Karpas-422 (cell line): ENCODE measurements at regions not wholly inside any gene's neighbourhood (a gene's known extent, or its start where the extent isn't known, plus 50 kb on each side); places are given as distances from the start of the nearest gene placed in this dataset.

ENCODE experiments used
- DNase-seq: peaks from one replicate; pipeline ENCODE4 v3.0.0-alpha.2; 2015
- H2AFZ ChIP-seq: fragments of 200-600 bp; sonication (generic); 2 replicates; pipeline ENCODE4 v1.6.1; 2014; ENCODE audit warnings: antibody characterized with exemption, low read length, mixed read lengths
- H3K27ac ChIP-seq: fragments of 200-600 bp; sonication (generic); 2 replicates; pipeline ENCODE4 v1.5.1; 2014; ENCODE audit warnings: mild to moderate bottlenecking, low read length, moderate library complexity
- H3K27me3 ChIP-seq: fragments of 200-600 bp; sonication (generic); 2 replicates; pipeline ENCODE4 v1.6.1; 2014; ENCODE audit warnings: low read length, mixed read lengths
- H3K36me3 ChIP-seq: fragments of 200-600 bp; sonication (generic); 2 replicates; pipeline ENCODE4 v1.6.1; 2014; ENCODE audit warnings: low read length, mixed read lengths; ENCODE audit not compliant: insufficient read depth
- H3K4me1 ChIP-seq: fragments of 200-600 bp; sonication (generic); 2 replicates; pipeline ENCODE4 v1.6.1; 2014; ENCODE audit warnings: mild to moderate bottlenecking, low read length, mixed read lengths
- H3K4me2 ChIP-seq: fragments of 200-600 bp; sonication (generic); 2 replicates; pipeline ENCODE4 v1.6.1; 2014; ENCODE audit warnings: low read length, low read depth, mild to moderate bottlenecking; ENCODE audit not compliant: poor library complexity, severe bottlenecking
- H3K4me3 ChIP-seq: fragments of 200-600 bp; sonication (generic); 2 replicates; pipeline ENCODE4 v1.5.1; 2014; ENCODE audit warnings: mild to moderate bottlenecking, antibody characterized with exemption, low read length, mixed read lengths
- H3K79me2 ChIP-seq: fragments of 200-600 bp; sonication (generic); 2 replicates; pipeline ENCODE4 v1.6.1; 2014; ENCODE audit warnings: mild to moderate bottlenecking, low read length, mixed read lengths
- H3K9ac ChIP-seq: fragments of 200-600 bp; sonication (generic); 2 replicates; pipeline ENCODE4 v1.6.0; 2014; ENCODE audit warnings: low read length
- H3K9me2 ChIP-seq: fragments of 200-600 bp; sonication (generic), shearing (Covaris generic); replicated peaks from 2 replicates; pipeline ENCODE4 v1.6.0; 2014; ENCODE audit warnings: mild to moderate bottlenecking, low read length, moderate library complexity; ENCODE audit not compliant: insufficient read depth
- H3K9me3 ChIP-seq: fragments of 300-700, 200-600 bp; sonication (generic); 2 replicates; pipeline ENCODE4 v1.6.1; 2014; ENCODE audit warnings: low read length, mixed read lengths
- H4K20me1 ChIP-seq: fragments of 200-600 bp; sonication (generic); 2 replicates; pipeline ENCODE4 v1.6.1; 2014; ENCODE audit warnings: mild to moderate bottlenecking, antibody characterized with exemption, low read length, low read depth; ENCODE audit not compliant: insufficient read depth

DNA sequence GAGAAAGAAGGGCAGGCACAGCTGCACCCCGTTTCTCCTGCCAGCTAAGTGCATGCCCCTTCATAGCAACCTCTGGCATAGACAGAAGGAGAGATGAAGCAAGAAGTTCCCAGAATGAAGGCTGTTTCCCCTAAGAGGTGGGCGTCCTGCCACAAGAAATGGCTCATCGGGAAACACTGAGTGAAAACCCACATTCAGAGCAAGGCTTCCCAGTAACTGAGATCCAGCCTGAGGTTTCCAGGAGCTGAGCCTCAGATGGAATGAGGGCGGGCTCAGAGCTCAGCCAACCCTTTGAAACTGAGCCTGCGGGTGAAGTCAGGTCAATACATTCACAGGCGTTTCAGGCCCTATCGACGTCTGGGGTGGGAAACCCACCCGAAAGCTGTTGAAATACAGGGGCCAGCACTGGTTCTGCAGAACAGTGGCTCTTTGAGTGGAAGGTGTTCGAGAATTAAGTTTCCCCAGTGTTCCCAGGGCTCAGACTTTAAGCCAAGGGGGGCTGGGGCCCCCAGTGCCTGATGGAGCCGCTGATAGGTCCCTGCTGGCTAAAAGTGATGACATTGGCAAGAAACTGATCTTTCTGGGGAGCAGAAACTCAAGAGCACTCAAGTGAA lies 510.2 kb downstream of the RPS24 start:
- H2AFZ ChIP-seq: no peak overlapping the region
- no peak overlapping the region for H3K27ac ChIP-seq
- DNase-seq: no peak
- no peaks in the 10 kb centered on the region for H3K27me3 ChIP-seq
- H3K4me3 ChIP-seq: no peak overlapping the region
- H3K36me3 ChIP-seq: no peaks in the 10 kb centered on the region
- no peaks in the 10 kb centered on the region for H3K9me3 ChIP-seq
- no peaks in the 10 kb centered on the region for H3K79me2 ChIP-seq
- H4K20me1 ChIP-seq: no peaks in the 10 kb centered on the region
- no peaks in the 10 kb centered on the region for H3K9me2 ChIP-seq
- H3K9ac ChIP-seq: no peak overlapping the region
- no peak overlapping the region for H3K4me2 ChIP-seq
- no peaks in the 10 kb centered on the region for H3K4me1 ChIP-seq

DNA sequence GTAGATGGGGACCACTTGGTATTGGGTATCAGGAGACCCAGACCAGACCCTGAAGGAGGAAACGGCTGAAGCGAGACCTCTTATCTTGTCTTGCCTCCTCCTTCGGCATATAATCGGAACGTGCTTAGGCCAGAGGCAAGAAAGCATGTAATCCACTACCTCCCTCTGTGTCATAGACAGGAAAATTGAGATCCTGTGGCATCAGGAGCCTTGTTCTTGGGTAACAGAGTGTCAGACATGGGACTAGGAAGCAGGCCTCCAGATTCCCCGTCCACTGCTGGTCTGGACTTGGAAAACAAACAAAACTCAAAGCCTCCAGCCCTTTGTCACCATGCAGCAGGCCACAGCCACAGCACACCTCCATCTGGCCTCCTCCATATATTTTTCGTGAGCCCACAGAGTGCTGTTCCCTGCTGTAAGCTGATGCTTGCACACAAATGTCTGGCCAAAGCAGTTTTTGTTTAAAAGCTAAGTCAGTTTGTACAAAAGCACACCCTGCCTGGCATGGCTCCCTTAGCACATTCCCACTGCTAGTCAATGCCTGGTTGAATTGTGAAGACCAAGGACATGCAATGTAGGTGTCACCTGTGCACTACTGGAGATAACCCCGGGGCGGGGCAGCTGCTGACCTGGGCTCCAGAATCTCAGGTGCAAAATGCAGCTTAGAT lies 510.9 kb downstream of the RPS24 start:
- no peak overlapping the region for H3K4me3 ChIP-seq

DNA sequence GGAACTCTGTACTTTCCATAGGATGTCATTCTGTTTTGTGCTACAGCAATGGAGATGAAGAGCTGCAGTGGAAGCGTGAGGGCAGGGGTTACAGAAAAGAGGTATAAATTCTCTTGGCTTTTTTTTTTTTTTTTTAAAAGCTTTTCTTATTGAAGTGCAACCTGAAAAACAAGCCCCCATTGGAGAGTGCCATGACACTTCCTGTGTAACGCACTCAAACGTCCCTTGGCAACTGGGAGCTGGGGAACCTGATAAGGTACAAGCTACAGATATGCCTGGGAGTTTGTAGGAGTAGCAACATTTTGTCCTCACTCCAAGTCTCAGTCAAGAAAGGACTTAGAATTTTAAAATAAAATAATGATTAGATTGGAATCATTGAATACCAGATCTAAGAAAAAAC lies 512.1 kb downstream of the RPS24 start:
- no peaks in the 10 kb centered on the region for H3K36me3 ChIP-seq
- no peak overlapping the region for H3K4me3 ChIP-seq
- H2AFZ ChIP-seq: 0 out of 2 replicates have a peak overlapping the region, but pooled peaks have one; percentile 64
- H3K4me2 ChIP-seq: no peak overlapping the region
- DNase-seq: peak; percentile 55
- no peaks in the 10 kb centered on the region for H3K4me1 ChIP-seq
- H3K9ac ChIP-seq: no peak overlapping the region
- no peaks in the 10 kb centered on the region for H3K27me3 ChIP-seq
- no peaks in the 10 kb centered on the region for H3K9me2 ChIP-seq
- no peak overlapping the region for H3K27ac ChIP-seq
- no peaks in the 10 kb centered on the region for H3K9me3 ChIP-seq
- H4K20me1 ChIP-seq: no peaks in the 10 kb centered on the region
- no peaks in the 10 kb centered on the region for H3K79me2 ChIP-seq

More for the DNA sequence above, 510.9 kb downstream of the RPS24 start:
- Histone ChIP-seq H3K4me1 (no peaks in the 10 kb centered on the region), H3K9me2 (no peaks in the 10 kb centered on the region), H3K4me2 (no peak overlapping the region), H3K79me2 (no peaks in the 10 kb centered on the region), H3K27ac (no peak overlapping the region), H3K9me3 (no peaks in the 10 kb centered on the region), H3K9ac (no peak overlapping the region), H3K36me3 (no peaks in the 10 kb centered on the region), H4K20me1 (no peaks in the 10 kb centered on the region), H2AFZ (no peak overlapping the region), H3K27me3 (no peaks in the 10 kb centered on the region)
- DNase-seq: no peak

DNA sequence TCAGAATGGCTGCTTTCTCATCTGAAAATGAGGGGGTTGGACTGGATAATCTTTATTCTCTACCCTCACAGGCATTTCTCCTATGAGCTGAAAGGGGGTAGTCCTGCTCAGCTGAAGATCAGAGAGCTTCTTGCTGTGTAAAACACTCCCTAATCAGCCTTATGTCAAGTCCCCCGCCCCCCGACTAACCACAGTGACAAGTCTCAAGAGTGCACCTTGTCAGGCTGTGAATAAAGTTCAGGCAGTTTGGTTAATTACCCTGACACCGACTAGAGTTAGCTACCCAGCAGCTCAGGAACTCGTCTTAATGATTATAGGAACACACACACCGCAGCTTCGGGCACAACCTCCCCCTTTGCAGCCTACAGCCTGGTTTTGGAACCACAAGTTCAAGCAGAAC lies 513.7 kb downstream of the RPS24 start:
- no peaks in the 10 kb centered on the region for H3K9me2 ChIP-seq
- H3K4me2 ChIP-seq: no peak overlapping the region
- no peaks in the 10 kb centered on the region for H3K79me2 ChIP-seq
- H3K4me3 ChIP-seq: no peak overlapping the region
- no peaks in the 10 kb centered on the region for H3K36me3 ChIP-seq
- DNase-seq: no peak
- H3K9ac ChIP-seq: no peak overlapping the region
- no peaks in the 10 kb centered on the region for H3K27me3 ChIP-seq
- H2AFZ ChIP-seq: no peak overlapping the region
- no peak overlapping the region for H3K27ac ChIP-seq
- H3K9me3 ChIP-seq: no peaks in the 10 kb centered on the region
- no peaks in the 10 kb centered on the region for H4K20me1 ChIP-seq
- no peaks in the 10 kb centered on the region for H3K4me1 ChIP-seq

DNA sequence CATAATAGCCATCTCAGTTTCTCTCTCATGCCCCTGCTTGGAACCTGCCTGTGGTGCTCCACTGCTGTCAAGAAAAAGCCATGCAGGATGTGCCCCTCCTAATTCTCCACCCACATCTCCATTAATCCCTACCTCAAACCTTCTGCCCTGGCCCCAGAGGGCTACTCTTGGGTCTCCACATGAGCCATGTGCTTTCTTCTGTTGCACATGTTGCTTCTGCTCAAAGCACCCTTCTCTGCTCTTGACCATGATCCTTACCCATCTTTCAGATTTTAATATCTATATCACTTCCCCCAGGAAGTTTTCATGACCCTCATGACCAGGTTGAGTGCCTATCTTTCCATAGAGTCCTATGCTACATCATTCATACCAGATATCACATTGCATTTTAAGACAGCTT lies 514.2 kb downstream of the RPS24 start:
- Histone ChIP-seq H3K36me3 (no peaks in the 10 kb centered on the region), H3K27me3 (no peaks in the 10 kb centered on the region), H3K9ac (no peak overlapping the region), H3K9me2 (no peaks in the 10 kb centered on the region), H2AFZ (no peak overlapping the region), H3K27ac (no peak overlapping the region), H3K4me1 (no peaks in the 10 kb centered on the region), H3K9me3 (no peaks in the 10 kb centered on the region), H4K20me1 (no peaks in the 10 kb centered on the region), H3K79me2 (no peaks in the 10 kb centered on the region), H3K4me2 (no peak overlapping the region), H3K4me3 (no peak overlapping the region)
- no peak for DNase-seq

DNA sequence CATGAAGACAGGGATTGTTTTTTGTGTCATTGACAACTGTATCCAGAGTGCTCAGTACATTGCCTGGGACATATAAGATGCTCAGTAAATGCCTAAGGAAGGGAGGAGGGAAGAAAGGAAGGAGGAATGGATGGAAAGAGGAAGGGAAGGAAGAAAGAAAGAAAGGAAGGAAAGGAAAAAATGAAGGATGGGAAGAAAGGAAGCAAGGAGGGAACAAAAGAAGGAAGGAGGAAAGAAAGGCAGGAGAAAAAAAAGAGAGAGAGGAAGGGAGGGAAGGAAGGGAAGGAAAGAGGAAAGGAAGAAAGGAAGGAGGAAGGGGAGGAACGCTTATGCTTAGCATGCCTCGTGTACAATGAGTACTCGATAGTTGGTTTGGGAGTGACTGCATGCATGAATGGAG lies 514.7 kb downstream of the RPS24 start:
- no peak overlapping the region for H2AFZ ChIP-seq
- no peaks in the 10 kb centered on the region for H3K79me2 ChIP-seq
- H3K9me2 ChIP-seq: no peaks in the 10 kb centered on the region
- no peak overlapping the region for H3K4me2 ChIP-seq
- H3K27ac ChIP-seq: no peak overlapping the region
- H3K36me3 ChIP-seq: no peaks in the 10 kb centered on the region
- no peaks in the 10 kb centered on the region for H4K20me1 ChIP-seq
- DNase-seq: no peak
- H3K27me3 ChIP-seq: no peaks in the 10 kb centered on the region
- no peak overlapping the region for H3K4me3 ChIP-seq
- H3K9me3 ChIP-seq: no peaks in the 10 kb centered on the region
- no peaks in the 10 kb centered on the region for H3K4me1 ChIP-seq
- H3K9ac ChIP-seq: no peak overlapping the region

DNA sequence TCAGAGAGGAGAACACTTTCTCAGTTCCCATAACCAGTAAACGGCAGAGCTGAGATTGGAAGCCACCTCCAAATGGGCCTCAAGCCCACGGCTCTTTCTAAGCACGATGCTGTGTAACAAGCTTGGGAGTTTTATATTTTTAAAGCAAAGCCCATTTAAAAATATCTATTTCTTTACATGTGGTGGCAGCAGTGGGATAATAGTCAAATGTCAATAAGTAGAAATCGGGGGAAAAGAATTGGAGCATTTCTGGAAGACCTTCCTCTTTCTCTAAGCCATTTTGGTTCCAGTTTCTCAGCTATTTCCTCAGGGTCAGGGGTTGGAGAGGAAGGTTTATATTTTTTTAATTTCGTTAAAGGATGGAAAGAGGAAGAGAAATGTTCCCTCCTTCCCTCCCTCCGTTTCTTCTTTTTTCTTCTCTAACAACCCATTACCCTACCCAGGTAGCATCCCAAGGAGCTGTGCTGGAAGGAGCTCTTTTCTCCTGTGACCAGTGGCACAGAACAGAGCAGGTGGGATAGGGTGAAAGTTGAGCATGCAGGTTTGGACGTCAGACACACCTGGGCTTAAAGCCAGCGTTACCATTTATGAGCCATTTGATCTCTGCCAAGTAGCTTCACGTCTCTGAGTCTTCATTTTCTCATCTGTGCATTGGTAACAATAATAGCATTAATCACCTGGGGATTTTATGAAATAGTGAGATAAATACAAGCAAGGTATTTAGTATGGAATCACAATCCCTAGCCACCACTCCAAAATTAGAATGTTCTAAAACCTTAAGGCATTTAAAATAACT lies 515.7 kb downstream of the RPS24 start:
- no peak overlapping the region for H3K4me2 ChIP-seq
- H3K79me2 ChIP-seq: no peaks in the 10 kb centered on the region
- H2AFZ ChIP-seq: no peak overlapping the region
- DNase-seq: no peak
- no peaks in the 10 kb centered on the region for H3K4me1 ChIP-seq
- no peaks in the 10 kb centered on the region for H3K9me2 ChIP-seq
- H3K9ac ChIP-seq: no peak overlapping the region
- no peak overlapping the region for H3K4me3 ChIP-seq
- no peak overlapping the region for H3K27ac ChIP-seq
- no peaks in the 10 kb centered on the region for H3K9me3 ChIP-seq
- no peaks in the 10 kb centered on the region for H4K20me1 ChIP-seq
- no peaks in the 10 kb centered on the region for H3K27me3 ChIP-seq
- H3K36me3 ChIP-seq: no peaks in the 10 kb centered on the region

DNA sequence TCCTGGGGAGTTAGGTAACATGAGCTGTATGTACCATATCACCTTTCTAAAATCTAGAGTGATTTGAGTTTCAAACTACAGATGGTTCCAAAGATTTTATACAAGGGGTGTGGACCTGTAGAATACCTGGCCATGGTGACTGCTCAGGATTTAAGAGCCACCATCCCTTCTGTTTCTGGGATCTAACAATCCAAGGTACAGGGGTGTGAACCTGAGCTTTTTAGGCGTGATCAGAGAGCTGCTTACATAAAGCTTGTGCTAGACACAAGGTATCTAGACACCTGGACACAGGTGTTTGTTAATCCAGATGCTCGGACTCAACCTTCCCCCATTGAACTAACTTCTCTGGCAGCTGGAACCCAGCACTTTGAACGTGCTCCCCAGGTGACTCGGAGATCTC lies 516.4 kb downstream of the RPS24 start:
- H3K4me2 ChIP-seq: no peak overlapping the region
- no peaks in the 10 kb centered on the region for H3K4me1 ChIP-seq
- H3K27me3 ChIP-seq: no peaks in the 10 kb centered on the region
- no peaks in the 10 kb centered on the region for H3K79me2 ChIP-seq
- H3K9ac ChIP-seq: no peak overlapping the region
- no peak overlapping the region for H2AFZ ChIP-seq
- no peak for DNase-seq
- H3K4me3 ChIP-seq: no peak overlapping the region
- no peak overlapping the region for H3K27ac ChIP-seq
- H4K20me1 ChIP-seq: no peaks in the 10 kb centered on the region
- no peaks in the 10 kb centered on the region for H3K9me3 ChIP-seq
- H3K9me2 ChIP-seq: no peaks in the 10 kb centered on the region
- no peaks in the 10 kb centered on the region for H3K36me3 ChIP-seq
